Globus pallidus (tissue), 1 donor: ENCODE measurements at regions not wholly inside any gene's neighbourhood (a gene's known extent, or its start where the extent isn't known, plus 50 kb on each side); places are given as distances from the start of the nearest gene placed in this dataset.

Experiments
- DNase-seq: peaks from one replicate; pipeline ENCODE4 v3.0.0-alpha.2; 2015; ENCODE audit warnings: low spot score

DNA sequence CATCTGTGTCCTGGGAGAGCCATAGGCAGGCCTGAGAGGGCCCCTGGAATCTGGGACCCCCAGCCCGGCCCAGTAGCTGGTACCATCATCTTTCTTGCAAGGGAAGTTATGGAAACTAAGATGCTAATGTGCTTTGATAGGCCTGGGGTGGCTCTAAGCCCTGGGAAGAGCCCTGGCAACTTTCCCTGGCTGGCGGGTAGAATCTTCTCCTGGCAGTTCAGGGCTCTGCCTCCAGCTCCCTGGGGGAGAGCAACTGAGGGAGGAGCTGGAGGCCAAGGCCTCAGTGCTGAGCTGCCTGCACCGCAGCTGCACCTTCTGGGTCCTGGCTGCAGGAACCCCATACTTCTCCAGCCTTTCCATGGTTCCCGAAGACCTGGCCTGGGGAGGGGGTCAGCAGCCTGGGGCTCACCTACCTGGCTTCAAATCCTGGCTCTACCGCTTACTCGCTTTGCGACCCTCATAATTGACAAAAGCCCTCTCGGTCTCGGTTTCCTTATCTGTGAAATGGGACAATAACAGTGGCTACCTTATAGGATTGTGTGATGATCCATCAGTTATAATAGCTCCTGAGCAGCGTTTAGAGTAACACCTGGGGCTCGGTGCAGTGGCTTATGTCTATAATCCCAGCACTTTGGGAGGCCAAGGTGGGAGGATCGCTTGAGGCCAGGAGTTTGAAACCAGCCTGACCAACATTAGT is 333.7 kb downstream of the SEC14L1 start:
- DNase-seq, result no peak

DNA sequence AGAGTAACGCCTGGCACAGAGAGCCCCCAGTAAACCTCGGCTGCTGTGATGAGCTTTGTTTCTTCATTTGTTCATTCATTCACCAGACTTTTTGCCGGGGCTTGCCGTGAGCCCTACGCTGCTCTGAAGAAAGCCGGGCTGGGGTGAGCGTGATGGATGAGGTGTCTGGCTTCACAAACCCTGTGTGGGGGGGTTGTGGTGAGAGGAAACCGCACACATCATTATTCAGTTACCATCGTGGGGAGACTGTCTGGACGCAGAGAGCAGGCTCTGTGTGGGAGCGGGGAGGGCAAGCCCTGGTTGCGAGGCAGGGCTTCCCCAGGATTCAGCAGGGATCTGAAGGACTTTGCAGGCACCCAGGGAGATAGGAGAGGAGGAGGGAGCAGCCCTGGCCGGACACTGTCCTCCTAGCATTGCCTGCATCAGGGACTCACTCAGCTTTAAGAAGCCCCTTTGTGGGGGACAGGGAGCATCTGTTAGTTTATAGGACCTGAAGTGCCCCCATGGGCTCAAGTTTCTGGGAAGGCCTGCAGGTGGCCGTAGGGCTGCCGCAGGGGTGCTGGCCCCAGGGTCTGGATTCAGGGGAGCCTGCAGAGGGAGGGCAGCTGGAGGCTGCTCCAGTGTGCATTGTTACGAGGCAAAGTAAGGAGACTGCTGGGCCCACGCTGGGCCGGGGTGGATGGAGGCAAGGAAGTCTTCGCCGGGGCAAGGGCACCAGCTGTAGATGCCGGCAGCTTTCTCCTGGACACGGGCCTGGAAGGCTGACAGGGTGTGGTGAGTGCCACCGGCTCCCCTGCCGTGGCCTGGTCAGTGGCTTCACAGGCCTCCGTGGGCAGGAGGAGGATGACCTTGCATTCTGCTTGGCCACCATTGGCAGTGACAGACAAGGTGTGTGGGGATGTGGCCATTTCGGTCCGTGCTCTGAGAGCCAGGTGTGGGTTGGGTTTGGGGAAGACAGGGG is 334.5 kb downstream of the SEC14L1 start:
- no peak for DNase-seq

DNA sequence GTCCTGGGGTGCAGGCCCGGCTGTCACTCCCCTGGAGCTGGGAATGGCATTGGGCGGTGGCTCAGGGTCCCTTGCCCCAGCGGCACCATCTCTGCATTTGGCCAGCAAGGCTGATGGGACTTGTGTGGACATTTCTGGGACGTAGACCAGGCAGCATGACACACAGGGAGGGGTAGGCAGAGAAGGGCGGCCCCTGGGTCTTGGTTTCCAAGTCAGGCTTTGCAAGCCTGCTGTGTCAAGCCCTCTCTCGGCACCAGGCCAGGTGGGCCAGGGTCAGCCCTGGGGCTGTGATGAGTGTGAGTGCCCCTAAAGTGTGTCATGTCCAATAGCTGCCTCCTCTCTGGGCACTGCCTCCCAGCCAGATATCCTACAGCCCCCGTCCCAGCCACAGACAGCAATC is 335.2 kb downstream of the SEC14L1 start:
- DNase-seq, result no peak

DNA sequence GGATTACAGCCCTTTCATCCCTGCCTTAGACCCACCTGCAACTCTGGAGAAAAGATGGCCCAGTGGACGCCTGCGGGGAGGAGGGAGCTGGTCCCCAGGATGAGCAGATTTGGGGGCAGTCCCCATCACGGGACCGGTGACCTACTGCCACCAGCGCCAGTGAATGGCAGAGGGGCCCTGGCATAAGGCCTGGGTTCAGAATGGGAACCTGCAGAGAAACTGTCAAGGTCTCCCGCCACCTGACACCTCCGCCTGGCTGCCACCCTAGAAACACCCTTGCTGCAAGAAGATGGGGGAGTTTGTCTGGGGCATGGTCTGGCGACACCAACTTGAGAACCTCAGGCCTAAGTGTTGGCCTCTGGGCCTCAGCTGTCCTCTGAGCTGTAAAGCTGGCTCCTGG is 335.7 kb downstream of the SEC14L1 start:
- no peak for DNase-seq

DNA sequence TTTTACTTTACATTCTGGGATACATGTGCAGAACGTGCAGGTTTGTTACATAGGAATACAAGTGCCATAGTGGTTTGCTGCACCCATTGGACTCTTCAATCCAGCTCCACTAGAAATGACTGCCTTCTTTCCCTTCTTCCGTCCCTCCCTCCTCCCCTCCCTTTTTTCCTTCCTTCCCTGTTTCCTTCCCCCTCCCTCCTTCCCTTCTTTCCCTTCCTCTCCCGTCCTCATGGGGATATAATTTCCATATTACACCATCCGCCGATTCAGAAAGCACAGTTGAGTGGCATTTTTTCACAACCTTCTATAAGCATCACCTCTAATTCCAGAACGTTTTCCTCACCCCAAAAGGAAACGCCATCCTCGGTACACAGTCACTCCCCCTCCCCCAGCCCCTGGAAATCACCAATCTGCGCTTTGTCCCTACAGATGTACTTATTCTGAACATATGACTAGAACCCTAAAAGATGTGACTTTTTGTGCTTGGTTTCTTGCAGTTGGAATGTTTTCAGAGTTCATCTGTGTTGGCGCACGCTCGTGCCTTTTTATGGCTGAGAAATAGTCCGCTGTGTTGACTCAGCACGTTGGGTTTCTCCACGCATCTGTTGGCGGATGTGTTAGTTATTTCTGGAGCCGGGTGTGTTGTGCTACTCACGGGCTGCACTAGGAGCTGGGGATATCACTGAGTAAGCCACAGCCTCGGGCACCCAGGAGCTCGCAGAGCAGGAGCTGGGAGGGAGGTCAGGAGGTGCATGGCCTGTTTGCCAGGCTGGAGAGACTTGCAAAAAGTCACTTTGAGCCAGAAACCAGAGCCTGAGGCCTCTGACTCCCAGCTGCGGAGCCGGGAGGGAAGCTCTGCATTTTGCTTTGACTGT is 336.4 kb downstream of the SEC14L1 start:
- no peak for DNase-seq

DNA sequence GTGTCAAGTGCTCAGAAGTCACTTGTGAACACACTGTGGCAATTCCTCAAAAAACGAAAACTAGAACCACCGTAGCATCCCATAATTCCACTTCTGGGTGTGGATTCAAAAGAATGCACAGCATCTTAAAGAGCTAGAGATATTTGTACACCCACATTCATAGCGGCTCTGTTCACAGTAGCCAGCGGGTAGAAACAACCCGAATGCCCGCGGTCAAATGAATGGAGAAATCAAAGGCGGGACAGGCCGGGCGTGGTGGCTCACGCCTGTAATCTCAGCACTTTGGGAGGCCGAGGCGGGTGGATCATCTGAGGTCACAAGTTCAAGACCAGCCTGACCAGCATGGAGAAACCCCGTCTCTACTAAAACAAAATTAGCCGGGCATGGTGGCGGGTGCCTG is 337.5 kb downstream of the SEC14L1 start:
- no peak for DNase-seq

DNA sequence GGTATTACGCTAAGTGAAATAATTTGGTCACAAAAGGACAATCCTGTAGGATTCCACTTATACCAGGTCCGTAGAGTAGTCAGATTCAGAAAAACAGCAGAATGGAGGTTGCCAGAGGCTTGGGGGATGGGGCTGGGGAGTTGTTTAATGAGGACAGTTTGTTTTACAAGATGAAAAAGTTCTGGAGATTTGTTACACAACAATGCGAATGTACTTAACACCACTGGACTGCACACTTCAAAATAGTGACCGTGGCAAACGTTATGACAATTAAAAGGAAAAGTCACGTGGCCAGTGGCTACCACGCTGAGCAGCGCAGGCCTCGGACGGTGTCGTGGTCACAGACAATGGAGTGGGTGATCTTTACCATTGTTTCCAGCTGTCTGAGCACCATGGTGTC is 338.1 kb downstream of the SEC14L1 start:
- DNase-seq, result no peak

DNA sequence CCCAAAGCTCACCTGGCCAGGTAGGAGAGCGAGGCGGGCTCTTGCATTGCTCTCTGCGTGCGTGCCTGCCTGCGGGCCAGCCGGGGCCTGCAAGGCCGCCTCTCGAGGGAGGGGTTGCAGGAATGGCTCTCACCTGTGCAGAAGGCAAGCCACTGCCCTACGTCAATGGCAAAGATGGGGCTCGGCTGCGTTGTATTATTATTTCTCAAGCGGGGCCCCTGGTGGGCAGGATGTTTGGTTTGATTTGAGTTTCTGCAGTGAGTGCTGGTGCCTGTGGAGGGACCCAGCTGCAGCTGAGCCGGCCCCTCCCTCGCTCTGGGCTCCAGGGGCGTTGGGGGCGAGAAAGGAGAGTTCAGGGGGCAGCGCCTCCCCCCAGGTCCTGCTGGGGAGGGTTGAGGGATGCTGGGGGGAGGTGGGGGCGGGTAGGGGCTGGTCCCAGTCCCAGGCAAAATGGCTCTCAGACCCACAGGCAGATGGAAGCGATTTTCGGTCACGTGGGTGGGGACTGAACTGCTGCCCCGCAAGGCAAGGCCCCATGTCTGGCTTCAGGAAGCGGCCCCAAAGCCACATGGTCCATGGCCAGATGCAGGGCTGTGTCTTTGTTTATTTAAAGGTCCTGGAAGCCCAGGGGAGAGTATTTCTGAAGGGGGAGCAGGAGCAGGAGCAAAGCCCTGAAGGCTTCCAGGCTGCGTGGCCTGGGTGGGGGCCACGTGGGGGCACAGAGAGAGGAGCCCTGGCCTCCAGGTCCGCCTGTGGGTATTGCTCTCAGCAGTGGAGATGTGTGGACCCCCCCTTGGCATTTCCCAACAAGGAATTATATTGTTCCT is 338.8 kb downstream of the SEC14L1 start:
- no peak for DNase-seq

DNA sequence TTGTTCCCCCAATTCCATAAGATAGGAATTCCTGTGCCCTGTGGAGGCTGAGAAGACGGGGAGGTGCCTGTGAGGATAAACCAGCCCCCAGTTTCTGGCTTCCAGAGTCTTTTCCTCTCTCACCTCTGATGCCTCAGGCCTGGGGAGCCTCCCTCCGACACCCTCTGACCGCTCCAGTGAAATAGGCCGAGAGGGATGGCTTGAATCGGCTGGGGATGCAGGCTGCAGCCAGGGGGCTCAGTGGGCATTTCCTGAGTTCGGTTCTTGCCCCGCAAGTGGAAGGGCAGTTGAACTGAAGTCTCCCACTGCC is 339.4 kb downstream of the SEC14L1 start:
- DNase-seq, result no peak

DNA sequence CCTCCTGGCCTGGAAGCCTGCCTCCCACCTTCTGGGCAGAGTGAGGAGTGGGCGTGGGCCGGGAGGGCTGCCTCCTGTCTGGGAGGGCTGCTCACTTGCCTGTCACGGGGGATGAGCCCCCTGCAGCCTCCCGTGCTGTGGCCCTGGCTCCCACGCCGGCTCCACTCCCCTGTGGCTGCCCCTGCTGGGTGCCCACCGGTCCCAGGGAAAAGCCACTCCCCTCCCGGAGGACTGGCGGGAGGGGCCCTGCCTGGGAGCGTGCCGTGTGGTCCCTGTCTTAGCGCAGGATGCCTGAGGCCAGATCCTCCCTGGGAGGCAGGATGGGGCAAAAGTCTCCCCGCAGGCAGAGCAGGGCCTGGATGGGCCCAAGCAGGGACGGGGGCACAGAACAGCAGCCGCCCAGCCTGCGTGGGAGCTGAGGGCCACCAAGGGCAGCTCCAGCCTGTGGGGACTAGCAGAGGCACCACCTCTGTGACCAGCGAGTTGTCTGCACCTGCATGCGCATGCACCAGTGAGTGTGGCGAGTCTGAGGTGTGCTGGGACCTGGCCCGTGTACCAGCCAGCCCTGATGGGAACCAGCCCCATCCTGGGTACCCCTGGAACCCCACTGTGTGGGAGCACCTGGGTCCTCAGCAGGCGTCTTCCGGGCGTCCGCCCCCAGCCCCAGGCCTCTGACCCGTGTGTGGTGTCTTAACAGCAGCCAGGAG is 339.9 kb downstream of the SEC14L1 start:
- DNase-seq, result no peak

DNA sequence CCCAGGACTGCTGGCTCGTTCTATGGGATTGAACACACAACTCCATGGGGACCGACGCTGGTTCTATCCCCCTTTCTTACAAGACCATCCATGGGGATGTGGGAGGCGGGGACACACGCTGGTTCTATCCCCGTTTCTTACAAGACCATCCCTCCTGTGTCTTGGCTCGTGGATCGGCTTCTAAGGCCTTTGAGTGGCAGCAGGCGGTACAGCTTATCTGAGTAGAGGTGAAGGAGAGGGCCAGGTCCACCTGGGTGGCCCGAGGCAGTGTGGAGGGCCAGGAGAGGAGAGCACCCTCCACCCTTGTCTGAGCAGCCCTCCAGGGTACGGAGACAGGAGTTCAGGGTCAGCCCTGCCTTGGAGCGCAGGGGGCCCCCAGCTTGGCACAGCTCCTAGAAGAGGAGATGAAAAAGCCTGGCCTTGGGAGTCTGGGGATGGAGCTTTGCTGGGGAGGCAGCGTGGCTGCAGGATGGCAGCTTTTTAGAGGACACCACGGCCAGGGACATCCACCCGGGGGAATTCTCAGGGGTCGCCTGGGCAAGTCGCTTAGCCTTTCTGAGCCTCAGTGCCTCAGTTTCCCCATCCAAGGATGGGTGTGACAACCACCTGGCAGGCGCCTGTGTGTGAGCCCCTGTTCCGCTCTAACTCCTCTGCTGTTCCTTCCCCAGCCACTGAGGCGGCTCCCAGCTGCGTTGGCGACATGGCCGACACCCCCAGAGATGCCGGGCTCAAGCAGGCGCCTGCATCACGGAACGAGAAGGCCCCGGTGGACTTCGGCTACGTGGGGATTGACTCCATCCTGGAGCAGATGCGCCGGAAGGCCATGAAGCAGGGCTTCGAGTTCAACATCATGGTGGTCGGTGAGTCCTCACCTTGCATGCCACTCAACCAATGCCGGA is 341.0 kb downstream of the SEC14L1 start:
- no peak for DNase-seq

DNA sequence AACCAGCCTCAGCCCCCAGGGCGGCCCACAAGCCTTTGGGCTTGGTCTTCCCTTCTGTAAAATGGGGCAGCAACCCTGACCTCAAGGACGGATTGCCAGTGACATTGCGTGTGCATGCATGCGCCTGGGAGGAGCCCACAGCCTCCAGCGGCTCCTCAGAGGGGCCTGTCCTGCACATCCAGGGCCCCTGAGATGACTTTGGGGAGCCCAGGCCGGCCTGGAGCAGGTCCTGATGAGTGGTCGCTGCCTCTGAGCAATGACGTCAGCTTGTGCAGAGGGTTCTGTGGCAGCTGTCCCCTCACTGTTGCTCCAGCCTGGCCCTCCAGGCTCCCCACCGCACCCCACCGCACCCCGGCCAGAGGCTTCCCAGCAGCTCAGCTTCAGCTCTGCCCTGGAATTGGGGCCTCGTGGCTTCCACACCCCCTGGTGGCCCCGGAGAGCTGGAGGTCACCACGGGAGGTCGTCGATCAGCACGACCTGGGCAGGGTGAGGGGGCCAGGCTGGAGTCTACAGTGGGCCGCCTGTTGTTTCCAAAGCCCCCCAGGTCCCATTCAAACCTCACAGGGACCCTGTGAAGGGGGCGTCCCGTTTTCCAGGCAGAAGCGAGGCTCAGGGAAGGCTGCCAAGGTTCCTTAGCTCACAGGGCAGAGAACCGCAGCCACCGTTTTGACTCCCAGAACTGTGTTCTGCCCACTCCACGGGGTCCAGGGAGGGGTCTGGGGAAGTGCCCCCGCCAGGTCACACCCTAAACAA is 341.8 kb downstream of the SEC14L1 start:
- no peak for DNase-seq

DNA sequence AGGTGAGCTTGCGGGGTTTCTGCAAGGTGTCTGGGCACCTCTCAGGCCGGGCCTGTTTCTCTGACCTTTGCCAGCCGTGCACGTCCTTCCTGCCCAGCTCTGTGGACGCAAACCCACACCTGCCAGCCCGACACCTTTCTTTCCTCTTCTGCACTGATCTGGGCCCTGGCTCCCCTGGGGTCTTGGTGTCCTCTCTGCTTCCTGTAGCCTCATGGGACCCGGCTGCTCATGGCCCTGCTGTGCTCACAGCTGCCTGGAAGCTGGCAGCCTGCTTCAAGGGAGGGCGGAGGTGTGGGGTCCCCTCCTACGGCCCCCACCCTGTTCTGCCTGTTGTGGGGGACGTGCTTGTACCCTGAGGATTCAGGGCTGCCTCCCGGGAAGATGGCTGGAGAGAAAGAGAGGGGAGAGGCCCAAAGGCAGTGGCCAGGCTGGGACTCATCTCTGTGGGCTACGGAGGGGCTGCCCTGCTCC is 342.4 kb downstream of the SEC14L1 start:
- DNase-seq, result no peak

DNA sequence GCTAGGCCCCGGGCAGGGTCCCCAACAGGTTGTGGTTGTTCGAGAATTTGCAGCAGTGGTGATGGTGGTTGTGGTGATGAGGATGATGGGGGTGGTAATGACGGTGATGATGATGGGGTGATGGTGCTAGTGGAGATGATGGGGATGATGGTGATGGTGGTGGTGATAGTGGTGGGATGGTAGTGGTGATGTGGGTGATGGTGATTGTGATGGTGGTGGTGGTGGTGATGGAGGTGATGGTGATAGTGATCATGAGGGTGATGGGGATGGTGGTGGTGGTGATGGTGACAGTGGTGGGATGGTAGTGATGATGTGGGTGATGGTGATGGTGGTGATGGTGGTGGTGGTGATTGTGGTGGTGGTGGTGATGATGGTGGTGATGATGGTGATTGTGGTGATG is 343.3 kb downstream of the SEC14L1 start:
- DNase-seq, result no peak

DNA sequence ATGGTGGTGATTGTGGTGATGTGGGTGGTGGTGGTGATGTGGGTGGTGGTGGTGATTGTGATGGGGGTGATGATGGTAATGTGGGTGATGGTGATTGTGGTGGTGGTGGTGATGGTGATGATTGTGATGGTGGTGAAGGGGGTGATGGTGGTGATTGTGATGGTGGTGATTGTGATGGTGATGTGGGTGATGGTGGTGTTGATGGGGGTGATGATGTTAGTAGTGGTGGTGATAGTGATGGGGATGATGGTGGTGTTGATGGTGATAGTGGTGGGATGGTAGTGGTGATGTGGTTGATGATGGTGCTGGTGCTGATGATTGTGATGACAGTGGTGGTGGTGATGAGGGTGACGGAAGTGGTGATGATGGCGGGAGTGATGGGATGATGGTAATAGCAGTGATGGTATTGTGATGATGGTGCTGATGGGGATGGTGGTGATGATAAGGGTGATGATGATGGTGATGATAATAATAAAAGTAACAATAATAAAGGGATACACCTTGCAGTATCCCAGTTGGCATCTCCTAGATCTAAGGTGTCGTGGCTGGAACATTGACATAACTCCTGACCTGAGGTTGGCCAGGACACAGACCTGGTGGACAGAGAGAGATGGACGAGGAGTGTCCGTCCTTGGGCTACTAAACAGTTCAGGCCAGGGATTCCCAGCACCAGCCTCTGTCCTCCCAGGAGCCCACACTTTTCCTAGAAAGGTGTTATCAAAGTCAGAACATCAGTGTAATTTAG is 344.5 kb downstream of the SEC14L1 start:
- DNase-seq, result no peak

DNA sequence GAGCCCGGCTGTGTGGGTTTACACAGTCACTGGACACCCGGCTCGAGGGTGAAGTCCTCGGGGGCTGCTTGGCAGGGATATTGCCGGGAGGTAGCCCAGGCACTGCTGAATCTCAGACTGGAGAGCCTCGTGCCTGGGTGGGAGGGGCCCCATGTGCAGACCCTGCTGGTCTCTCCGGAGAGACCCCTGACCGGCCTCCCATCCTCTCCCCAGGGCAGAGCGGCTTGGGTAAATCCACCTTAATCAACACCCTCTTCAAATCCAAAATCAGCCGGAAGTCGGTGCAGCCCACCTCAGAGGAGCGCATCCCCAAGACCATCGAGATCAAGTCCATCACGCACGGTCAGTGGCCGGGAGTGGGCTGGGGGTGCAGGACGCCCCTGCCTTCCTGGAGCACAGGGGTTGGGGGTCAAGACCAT is 346.5 kb downstream of the SEC14L1 start:
- DNase-seq, result no peak

DNA sequence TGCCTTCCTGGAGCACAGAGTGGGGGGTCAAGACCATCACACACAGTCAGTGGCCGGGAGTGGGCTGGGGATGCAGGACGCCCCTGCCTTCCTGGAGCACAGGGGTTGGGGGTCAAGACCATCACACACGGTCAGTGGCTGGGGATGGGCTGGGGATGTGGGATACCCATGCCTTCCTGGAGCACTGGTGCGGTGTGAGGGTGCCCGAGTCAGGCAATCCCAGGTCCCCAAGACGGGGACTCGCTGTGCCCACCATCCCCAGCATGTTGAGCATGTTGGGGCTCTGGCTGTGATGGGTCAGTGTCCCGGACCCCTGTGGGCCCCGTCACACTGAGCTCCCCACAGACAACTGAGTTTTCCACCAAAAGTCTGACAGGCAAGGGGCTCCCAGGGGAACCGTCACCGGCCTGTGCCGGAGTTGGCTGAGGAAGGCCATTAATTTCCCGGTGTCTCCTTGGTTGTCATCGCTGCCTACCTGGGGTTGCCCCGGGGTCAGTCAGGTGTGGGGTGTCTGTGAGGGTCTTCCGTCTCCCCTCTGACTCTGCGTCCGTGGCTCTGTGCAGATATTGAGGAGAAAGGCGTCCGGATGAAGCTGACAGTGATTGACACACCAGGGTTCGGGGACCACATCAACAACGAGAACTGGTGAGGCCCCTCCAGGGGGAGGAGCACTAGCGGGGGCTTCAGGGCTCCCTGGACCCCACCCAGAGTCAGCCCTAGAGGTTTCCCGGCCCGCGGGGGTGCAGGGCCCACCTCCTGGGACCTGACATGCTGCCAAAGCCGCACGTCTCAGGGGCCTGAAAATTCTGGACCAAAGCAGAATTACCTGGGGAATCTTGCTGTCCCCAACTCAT is 347.1 kb downstream of the SEC14L1 start:
- no peak for DNase-seq
